ENCODE measurements at regions not wholly inside any gene's neighbourhood (a gene's known extent, or its start where the extent isn't known, plus 50 kb on each side); places are given as distances from the start of the nearest gene placed in this dataset.

- TF ChIP-seq TARDBP (IDR thresholded peaks at IDR 0.05), result no peak
- TF ChIP-seq ARNT (IDR thresholded peaks at IDR 0.05), result no peak
Observed at GRCh38 chr1:221897321-221897721, 155.4 kb upstream of the DUSP10 start.
